ENCODE measurements at regions not wholly inside any gene's neighbourhood (a gene's known extent, or its start where the extent isn't known, plus 50 kb on each side); places are given as distances from the start of the nearest gene placed in this dataset.
A peak's percentile ranks its signal among the peaks of the same experiment; 100 is the strongest.

GRCh38 chr13:33723365-33723764, 94.6 kb upstream of the RFC3 start:
- no peak for TF ChIP-seq CTCF (IDR thresholded peaks at IDR 0.05; ENCODE audit: low read length, missing control alignments)
- H3K4me3 ChIP-seq (replicated peaks; ENCODE audit: low read depth, low read length): no peak overlapping the region
- DNase-seq (ENCODE audit: low read depth): peak; percentile 36

DNA sequence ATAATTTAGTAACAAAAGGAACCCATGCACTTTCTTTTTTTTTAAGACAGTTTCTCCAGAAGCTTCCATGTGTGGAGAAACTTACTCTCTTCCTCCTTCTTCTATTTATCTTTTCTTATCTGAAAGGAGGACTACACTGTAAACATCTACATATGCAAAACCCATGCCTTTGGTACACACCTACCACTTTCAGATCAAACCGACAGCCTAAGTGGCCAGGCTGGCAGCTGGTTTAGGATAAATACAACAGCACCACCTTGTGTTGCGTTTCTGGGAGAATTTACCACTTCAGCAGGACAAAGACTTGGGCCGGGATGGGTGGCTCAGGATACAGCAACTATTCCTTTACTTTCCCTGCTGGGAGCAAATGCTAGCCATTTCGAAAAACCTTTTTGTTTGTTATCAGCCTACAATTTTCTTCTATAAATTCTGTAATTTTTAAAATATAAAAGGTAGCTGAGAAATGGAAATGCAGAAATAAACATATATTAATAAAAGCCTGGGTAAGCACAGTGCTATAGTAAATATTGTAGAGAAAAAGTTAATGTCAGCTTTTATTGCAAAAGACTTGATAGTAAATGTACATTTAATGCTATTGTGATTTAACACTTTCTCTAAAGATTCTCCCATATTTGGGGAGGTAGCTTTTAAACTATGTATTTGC, 94.0 kb upstream of the RFC3 start:
- DNase-seq (ENCODE audit: low read depth): peak; percentile 94
- peak; percentile 79 for TF ChIP-seq CTCF (IDR thresholded peaks at IDR 0.05; ENCODE audit: low read length, missing control alignments)
- H3K4me3 ChIP-seq (replicated peaks; ENCODE audit: low read depth, low read length): no peak overlapping the region

DNA sequence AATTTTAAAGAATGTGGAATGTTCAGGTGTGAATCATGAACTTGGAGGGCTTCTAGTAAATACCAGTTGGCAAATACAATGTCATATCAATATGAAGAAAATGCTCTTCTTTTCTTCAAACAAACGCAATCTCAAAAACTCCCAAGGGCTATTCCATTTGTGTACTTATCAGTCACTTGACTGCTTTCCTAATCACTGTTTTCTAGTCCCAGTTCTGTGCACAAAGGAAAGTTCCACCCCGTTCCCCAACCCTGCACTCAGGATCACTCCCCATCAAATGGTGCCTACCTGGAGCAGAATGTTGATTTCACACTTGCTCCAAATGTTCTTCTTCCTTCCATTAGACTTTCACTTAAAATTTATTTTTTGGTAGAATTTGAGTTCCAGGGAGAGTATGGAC, 92.6 kb upstream of the RFC3 start:
- no peak for DNase-seq (ENCODE audit: low read depth)
- no peak for TF ChIP-seq CTCF (IDR thresholded peaks at IDR 0.05; ENCODE audit: low read length, missing control alignments)

GRCh38 chr13:33727297-33728083, 90.5 kb upstream of the RFC3 start:
- no peak for TF ChIP-seq CTCF (IDR thresholded peaks at IDR 0.05; ENCODE audit: low read length, missing control alignments)
- H3K4me3 ChIP-seq (replicated peaks; ENCODE audit: low read depth, low read length): no peak overlapping the region
- DNase-seq (ENCODE audit: low read depth): no peak

More for the DNA sequence above, 92.6 kb upstream of the RFC3 start:
- H3K4me3 ChIP-seq (replicated peaks; ENCODE audit: low read depth, low read length): no peak overlapping the region

DNA sequence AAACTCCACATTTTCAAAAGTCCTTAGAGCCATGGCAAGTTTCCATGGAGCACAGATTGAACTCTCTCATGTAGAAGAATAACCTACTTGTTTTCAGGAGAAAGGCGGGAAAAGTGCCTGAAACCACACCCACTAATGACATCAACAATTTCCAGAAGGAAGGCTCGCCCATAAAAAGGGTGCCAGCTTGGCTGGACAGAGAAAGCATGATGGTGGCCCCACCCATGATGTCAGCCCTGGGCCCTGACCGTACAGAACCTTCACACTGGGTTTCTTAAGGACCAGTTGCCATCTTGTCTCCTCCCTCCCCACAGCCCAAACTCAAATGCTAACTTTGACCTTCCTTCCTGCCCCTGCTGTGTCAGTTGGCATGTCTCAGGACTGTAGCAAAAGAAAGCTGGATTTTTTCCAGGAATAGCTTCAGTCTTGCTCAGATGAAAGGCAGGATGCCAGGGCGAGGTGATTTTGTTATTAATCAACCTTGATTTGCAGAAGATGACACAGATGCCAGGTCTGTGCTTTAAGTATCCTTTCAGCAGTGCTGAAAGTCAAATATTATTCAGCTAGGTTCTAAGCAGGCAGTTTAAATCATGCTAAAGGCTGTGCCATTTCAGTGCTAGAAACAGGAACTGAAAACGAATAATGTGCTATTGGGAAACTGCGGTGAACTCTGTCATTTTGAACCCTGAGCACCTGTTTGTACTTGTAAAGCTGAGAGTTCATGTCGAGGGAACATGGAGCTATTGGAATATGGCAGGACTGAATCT, 89.5 kb upstream of the RFC3 start:
- peak; percentile 5 for DNase-seq (ENCODE audit: low read depth)
- TF ChIP-seq CTCF (IDR thresholded peaks at IDR 0.05; ENCODE audit: low read length, missing control alignments): no peak
- no peak overlapping the region for H3K4me3 ChIP-seq (replicated peaks; ENCODE audit: low read depth, low read length)

DNA sequence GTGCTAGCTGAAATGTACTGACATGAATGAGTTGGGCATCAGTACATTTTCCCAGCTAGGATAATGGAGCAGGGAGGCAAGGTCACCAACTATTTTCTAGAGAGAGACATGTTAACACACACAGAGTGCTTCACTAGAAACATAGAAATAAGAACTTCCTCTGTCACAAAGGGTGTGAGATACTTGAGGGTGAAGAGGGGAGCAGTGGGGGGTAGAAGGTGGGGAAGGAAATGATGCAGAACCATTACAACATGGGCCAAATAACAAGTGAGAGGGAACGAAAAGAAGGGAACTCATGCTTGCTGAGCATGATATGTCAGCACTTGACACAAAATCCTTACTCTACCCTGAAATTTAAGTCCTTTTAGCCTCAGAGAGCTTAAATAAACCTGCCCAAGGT, 87.8 kb upstream of the RFC3 start:
- H3K4me3 ChIP-seq (replicated peaks; ENCODE audit: low read depth, low read length): no peak overlapping the region
- no peak for TF ChIP-seq CTCF (IDR thresholded peaks at IDR 0.05; ENCODE audit: low read length, missing control alignments)
- no peak for DNase-seq (ENCODE audit: low read depth)
